GM21737 (cell line): ENCODE measurements at regions not wholly inside any gene's neighbourhood (a gene's known extent, or its start where the extent isn't known, plus 50 kb on each side); places are given as distances from the start of the nearest gene placed in this dataset.
A peak's percentile ranks its signal among the peaks of the same experiment; 100 is the strongest.
"Not testable (repeated sequence)": the region's sequence is repeated elsewhere in the genome, so short reads cannot be mapped to it uniquely, and the experiment has no call there.

Source experiments
- ATAC-seq: cut with Tn5 transposase; IDR thresholded peaks from one replicate; pipeline ENCODE4 v1.9.1; 2021; ENCODE audit warnings: mild to moderate bottlenecking, moderate library complexity; ENCODE audit not compliant: unreplicated experiment

DNA sequence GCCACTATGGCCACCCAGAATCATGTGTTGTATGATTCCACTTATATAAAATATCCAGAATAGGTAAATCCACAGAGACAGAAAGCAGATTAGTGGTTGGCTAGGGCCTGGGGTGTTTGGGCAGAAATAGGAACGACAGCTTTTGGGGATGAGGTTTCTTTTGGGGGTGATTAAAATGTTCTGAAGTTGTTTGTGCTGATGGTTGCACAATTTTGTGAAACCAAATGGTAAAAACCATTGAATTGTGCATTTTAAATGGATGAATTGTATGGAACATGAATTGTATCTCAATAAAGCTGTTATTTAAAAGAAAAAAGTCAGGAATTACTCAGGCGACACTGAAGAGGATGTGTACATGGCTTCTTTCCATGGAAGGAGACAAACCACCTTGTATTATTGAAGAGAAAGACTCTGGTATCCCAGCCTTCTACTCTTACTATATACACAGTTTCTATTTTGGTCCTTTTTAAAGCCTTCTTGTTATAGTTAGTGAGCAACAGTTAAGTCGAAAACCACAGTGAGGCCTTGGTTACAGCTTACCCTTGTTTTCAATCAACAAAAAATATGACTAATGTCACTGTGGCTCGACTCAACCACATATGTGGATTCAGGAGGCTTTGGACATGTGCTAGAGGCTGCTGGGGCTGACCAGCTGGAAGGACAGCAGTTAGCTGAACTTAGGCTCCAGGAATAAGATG, 57.1 kb upstream of the KMT2E start:
- ATAC-seq = peak; percentile 84

GRCh38 chr7:104958371-104958865, 55.6 kb upstream of the KMT2E start:
- no peak for ATAC-seq

- ATAC-seq = not testable (repeated sequence)
These were observed 54.5 kb upstream of the KMT2E start for GRCh38 chr7:104959483-104959882.

GRCh38 chr7:104960741-104961448, 53.1 kb upstream of the KMT2E start:
- peak; percentile 50 for ATAC-seq

- no peak for ATAC-seq
These were observed 52.2 kb upstream of the KMT2E start for GRCh38 chr7:104961821-104962220.

DNA sequence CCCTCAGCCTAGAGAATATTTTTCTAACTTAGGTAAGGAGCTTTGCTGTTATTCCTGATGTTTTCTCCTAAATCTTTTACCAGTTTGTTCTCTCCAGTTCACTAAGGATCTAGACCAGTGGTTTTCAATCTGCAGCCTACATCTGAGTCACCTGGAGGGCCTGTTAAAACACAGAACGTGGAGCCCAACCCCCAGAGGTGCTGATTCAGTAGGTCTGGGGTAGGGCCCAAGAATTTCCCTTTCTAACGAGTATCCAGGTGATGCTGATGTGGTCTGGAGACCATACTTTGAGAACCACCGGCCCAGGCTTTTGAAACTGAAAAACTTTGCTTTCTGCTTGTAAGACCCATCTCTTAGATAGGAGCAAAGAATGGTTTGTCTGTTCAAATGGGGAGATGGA, 51.2 kb upstream of the KMT2E start:
- no peak for ATAC-seq

DNA sequence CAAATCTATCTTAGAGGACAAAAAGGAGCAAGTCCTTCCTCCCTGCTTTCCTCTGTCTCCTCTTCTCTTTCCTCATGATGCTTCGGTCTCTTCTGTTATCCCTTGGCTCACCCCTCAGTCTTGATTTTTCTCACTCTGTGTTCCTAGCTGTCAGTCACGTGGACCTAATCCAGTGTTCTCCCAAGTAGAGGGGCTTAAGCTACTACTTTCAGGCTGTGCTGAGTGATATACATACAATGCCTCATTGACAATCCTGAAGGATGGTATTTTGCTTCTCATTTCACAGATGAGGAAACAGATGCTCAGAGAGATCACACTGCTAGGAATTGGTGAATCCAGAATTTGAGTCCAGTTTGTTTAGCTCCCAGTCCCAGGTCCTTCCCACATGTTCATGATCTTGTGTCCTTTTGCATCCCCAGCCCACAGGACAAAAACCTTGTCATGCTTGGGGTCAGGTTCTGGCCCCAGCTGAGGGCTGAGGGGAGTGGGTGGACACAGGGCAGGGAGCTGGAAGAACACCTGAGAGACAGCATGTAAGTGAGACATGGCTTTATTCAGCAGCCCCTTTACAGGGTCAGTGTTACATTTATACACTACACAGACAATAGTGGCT, 50.5 kb upstream of the KMT2E start:
- no peak for ATAC-seq

GRCh38 chr7:104963991-104964385, 50.0 kb upstream of the KMT2E start:
- no peak for ATAC-seq
